ENCODE measurements at regions not wholly inside any gene's neighbourhood (a gene's known extent, or its start where the extent isn't known, plus 50 kb on each side); places are given as distances from the start of the nearest gene placed in this dataset.
A peak's percentile ranks its signal among the peaks of the same experiment; 100 is the strongest.

- Histone ChIP-seq H3K4me1 (no peaks in the 10 kb centered on the region), H2AFZ (replicated peaks) (no peak overlapping the region), H4K20me1 (ENCODE audit: low read depth) (no peaks in the 10 kb centered on the region), H3K9ac (no peak overlapping the region), H3K27me3 (no peaks in the 10 kb centered on the region), H3K4me3 (no peak overlapping the region), H3K4me2 (no peak overlapping the region), H3K27ac (no peak overlapping the region), H3K79me2 (ENCODE audit: low read depth) (no peaks in the 10 kb centered on the region), H3K9me3 (ENCODE audit: low read depth) (no peaks in the 10 kb centered on the region), H3F3A (ENCODE audit: low read depth) (no peaks in the 10 kb centered on the region), H3K36me3 (no peaks in the 10 kb centered on the region)
- H3K9me3 Mint-ChIP-seq = peaks cover 11% of the 10 kb centered on the region
- H3K4me1 Mint-ChIP-seq = peaks cover 8% of the 10 kb centered on the region
- peaks cover 9% of the 10 kb centered on the region for H3K27me3 Mint-ChIP-seq (ENCODE audit: insufficient read depth, low read depth)
- no peak for TF ChIP-seq EZH2phosphoT487 (IDR thresholded peaks at IDR 0.05)
- no peak for TF ChIP-seq CTCF (IDR thresholded peaks at IDR 0.05)
- TF ChIP-seq EZH2 (IDR thresholded peaks at IDR 0.05) = no peak
- DNase-seq (ENCODE audit: low spot score) = no peak
- H3K4me3 Mint-ChIP-seq = no peak overlapping the region
- H3K27ac Mint-ChIP-seq = no peak overlapping the region
- no peaks in the 10 kb centered on the region for H3K36me3 Mint-ChIP-seq
Measured at GRCh38 chr18:8477615-8478014, 131.6 kb upstream of the RAB12 start.

GRCh38 chr18:8478166-8478967 is 130.9 kb upstream of the RAB12 start:
- Mint-ChIP-seq H3K9me3 (peaks cover 10% of the 10 kb centered on the region), H3K27ac (peak overlapping the region; percentile 78), H3K36me3 (no peaks in the 10 kb centered on the region), H3K27me3 (ENCODE audit: insufficient read depth, low read depth) (peaks cover 6% of the 10 kb centered on the region), H3K4me1 (peaks cover 8% of the 10 kb centered on the region), H3K4me3 (no peak overlapping the region)
- H3K9ac ChIP-seq = no peak overlapping the region
- H3K9me3 ChIP-seq (ENCODE audit: low read depth) = no peaks in the 10 kb centered on the region
- no peak overlapping the region for H2AFZ ChIP-seq (replicated peaks)
- H3K79me2 ChIP-seq (ENCODE audit: low read depth) = no peaks in the 10 kb centered on the region
- H3K4me1 ChIP-seq = no peaks in the 10 kb centered on the region
- H3K27me3 ChIP-seq = no peaks in the 10 kb centered on the region
- H3K4me2 ChIP-seq = no peak overlapping the region
- TF ChIP-seq EZH2 (IDR thresholded peaks at IDR 0.05) (no peak), EZH2phosphoT487 (IDR thresholded peaks at IDR 0.05) (no peak), CTCF (IDR thresholded peaks at IDR 0.05) (peak; percentile 76)
- H3K36me3 ChIP-seq = no peaks in the 10 kb centered on the region
- peak; percentile 82 for DNase-seq (ENCODE audit: low spot score)
- no peak overlapping the region for H3K4me3 ChIP-seq
- H3K27ac ChIP-seq = no peak overlapping the region
- no peaks in the 10 kb centered on the region for H3F3A ChIP-seq (ENCODE audit: low read depth)
- H4K20me1 ChIP-seq (ENCODE audit: low read depth) = no peaks in the 10 kb centered on the region

- H4K20me1 ChIP-seq (ENCODE audit: low read depth) = no peaks in the 10 kb centered on the region
- H3K27ac ChIP-seq = no peak overlapping the region
- H3K27ac Mint-ChIP-seq = no peak overlapping the region
- H3K9me3 Mint-ChIP-seq = peaks cover 9% of the 10 kb centered on the region
- H3K79me2 ChIP-seq (ENCODE audit: low read depth) = no peaks in the 10 kb centered on the region
- H3K4me1 Mint-ChIP-seq = peaks cover 8% of the 10 kb centered on the region
- H3K4me1 ChIP-seq = no peaks in the 10 kb centered on the region
- H2AFZ ChIP-seq (replicated peaks) = no peak overlapping the region
- H3K4me3 ChIP-seq = no peak overlapping the region
- no peaks in the 10 kb centered on the region for H3K27me3 ChIP-seq
- no peaks in the 10 kb centered on the region for H3K36me3 ChIP-seq
- DNase-seq (ENCODE audit: low spot score) = no peak
- H3K9me3 ChIP-seq (ENCODE audit: low read depth) = no peaks in the 10 kb centered on the region
- TF ChIP-seq CTCF (IDR thresholded peaks at IDR 0.05) = no peak
- TF ChIP-seq EZH2phosphoT487 (IDR thresholded peaks at IDR 0.05) = no peak
- no peak for TF ChIP-seq EZH2 (IDR thresholded peaks at IDR 0.05)
- H3K9ac ChIP-seq = no peak overlapping the region
- no peak overlapping the region for H3K4me2 ChIP-seq
- no peaks in the 10 kb centered on the region for H3F3A ChIP-seq (ENCODE audit: low read depth)
- peaks cover 5% of the 10 kb centered on the region for H3K27me3 Mint-ChIP-seq (ENCODE audit: insufficient read depth, low read depth)
- no peak overlapping the region for H3K4me3 Mint-ChIP-seq
- no peaks in the 10 kb centered on the region for H3K36me3 Mint-ChIP-seq
Measured at GRCh38 chr18:8478968-8479370, 130.3 kb upstream of the RAB12 start.

All from neural progenitor cell (in vitro differentiated cells).